H1 (cell line): ENCODE measurements at regions not wholly inside any gene's neighbourhood (a gene's known extent, or its start where the extent isn't known, plus 50 kb on each side); places are given as distances from the start of the nearest gene placed in this dataset.

Experiments used
- BACH1 ChIP-seq: IDR thresholded peaks from 2 replicates; pipeline ENCODE4 v1.6.1; 2012; ENCODE audit warnings: low read length, improper control_type of control experiment
- HDAC2 ChIP-seq, 2 experiments: fragments of 300-600 bp in 1 of 2; sonication (generic) in 1 of 2; IDR thresholded peaks; 2 replicates each; pipeline ENCODE4 v1.6.1; 2011 to 2012; ENCODE audit warnings: low read depth in 2 of 2, low read length in 2 of 2, mild to moderate bottlenecking in 2 of 2, moderate library complexity in 2 of 2, borderline replicate concordance in 1 of 2, inconsistent platforms in 1 of 2
- RBBP5 ChIP-seq: IDR thresholded peaks from 2 replicates; pipeline ENCODE4 v1.7.1; 2012; ENCODE audit warnings: low read depth, mild to moderate bottlenecking, inconsistent platforms, low read length, moderate library complexity, borderline replicate concordance
- RFX5 ChIP-seq: IDR thresholded peaks from 2 replicates; pipeline ENCODE4 v1.6.1; 2011; ENCODE audit warnings: low read depth, low read length, improper control_type of control experiment, borderline replicate concordance
- TF ChIP-seq, protein P1 (sequence below): fragments of 300-600 bp; sonication (generic); IDR thresholded peaks from 2 replicates; pipeline ENCODE4 v1.7.1; 2012; ENCODE audit warnings: low read length, moderate library complexity, mild to moderate bottlenecking, inconsistent platforms; ENCODE audit not compliant: insufficient replicate concordance
- TF ChIP-seq, protein P2 (sequence below): IDR thresholded peaks from 2 replicates; pipeline ENCODE4 v1.6.1; 2011; ENCODE audit warnings: low read depth, mild to moderate bottlenecking, low read length; ENCODE audit not compliant: insufficient read depth

DNA sequence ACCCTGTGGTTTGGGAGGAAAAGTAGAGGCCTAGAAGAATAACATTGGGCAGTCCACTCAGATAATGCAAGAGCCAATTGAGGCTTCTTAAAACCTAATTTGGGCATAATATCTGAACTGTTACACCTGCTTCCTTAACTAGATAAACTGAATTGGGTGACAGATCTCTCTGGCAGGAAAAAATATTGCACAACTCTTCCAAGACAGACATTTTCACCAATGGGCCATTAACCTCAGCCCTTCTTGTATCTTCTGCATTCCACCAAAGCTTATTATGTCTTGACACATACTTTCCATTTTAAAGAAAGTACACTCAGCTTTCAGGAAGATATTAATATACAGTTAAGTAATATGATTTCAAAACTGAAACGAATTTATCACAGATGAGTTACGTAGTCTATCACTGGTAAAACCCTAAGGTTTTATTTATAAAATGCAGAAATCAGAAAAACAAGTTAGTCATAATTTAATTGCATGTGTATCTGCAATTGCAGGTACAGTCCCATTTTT, 79.9 kb upstream of the MON1B start (continued):
- no peak for TF ChIP-seq RFX5
- no peak for TF ChIP-seq RBBP5
- TF ChIP-seq, protein P1, sequence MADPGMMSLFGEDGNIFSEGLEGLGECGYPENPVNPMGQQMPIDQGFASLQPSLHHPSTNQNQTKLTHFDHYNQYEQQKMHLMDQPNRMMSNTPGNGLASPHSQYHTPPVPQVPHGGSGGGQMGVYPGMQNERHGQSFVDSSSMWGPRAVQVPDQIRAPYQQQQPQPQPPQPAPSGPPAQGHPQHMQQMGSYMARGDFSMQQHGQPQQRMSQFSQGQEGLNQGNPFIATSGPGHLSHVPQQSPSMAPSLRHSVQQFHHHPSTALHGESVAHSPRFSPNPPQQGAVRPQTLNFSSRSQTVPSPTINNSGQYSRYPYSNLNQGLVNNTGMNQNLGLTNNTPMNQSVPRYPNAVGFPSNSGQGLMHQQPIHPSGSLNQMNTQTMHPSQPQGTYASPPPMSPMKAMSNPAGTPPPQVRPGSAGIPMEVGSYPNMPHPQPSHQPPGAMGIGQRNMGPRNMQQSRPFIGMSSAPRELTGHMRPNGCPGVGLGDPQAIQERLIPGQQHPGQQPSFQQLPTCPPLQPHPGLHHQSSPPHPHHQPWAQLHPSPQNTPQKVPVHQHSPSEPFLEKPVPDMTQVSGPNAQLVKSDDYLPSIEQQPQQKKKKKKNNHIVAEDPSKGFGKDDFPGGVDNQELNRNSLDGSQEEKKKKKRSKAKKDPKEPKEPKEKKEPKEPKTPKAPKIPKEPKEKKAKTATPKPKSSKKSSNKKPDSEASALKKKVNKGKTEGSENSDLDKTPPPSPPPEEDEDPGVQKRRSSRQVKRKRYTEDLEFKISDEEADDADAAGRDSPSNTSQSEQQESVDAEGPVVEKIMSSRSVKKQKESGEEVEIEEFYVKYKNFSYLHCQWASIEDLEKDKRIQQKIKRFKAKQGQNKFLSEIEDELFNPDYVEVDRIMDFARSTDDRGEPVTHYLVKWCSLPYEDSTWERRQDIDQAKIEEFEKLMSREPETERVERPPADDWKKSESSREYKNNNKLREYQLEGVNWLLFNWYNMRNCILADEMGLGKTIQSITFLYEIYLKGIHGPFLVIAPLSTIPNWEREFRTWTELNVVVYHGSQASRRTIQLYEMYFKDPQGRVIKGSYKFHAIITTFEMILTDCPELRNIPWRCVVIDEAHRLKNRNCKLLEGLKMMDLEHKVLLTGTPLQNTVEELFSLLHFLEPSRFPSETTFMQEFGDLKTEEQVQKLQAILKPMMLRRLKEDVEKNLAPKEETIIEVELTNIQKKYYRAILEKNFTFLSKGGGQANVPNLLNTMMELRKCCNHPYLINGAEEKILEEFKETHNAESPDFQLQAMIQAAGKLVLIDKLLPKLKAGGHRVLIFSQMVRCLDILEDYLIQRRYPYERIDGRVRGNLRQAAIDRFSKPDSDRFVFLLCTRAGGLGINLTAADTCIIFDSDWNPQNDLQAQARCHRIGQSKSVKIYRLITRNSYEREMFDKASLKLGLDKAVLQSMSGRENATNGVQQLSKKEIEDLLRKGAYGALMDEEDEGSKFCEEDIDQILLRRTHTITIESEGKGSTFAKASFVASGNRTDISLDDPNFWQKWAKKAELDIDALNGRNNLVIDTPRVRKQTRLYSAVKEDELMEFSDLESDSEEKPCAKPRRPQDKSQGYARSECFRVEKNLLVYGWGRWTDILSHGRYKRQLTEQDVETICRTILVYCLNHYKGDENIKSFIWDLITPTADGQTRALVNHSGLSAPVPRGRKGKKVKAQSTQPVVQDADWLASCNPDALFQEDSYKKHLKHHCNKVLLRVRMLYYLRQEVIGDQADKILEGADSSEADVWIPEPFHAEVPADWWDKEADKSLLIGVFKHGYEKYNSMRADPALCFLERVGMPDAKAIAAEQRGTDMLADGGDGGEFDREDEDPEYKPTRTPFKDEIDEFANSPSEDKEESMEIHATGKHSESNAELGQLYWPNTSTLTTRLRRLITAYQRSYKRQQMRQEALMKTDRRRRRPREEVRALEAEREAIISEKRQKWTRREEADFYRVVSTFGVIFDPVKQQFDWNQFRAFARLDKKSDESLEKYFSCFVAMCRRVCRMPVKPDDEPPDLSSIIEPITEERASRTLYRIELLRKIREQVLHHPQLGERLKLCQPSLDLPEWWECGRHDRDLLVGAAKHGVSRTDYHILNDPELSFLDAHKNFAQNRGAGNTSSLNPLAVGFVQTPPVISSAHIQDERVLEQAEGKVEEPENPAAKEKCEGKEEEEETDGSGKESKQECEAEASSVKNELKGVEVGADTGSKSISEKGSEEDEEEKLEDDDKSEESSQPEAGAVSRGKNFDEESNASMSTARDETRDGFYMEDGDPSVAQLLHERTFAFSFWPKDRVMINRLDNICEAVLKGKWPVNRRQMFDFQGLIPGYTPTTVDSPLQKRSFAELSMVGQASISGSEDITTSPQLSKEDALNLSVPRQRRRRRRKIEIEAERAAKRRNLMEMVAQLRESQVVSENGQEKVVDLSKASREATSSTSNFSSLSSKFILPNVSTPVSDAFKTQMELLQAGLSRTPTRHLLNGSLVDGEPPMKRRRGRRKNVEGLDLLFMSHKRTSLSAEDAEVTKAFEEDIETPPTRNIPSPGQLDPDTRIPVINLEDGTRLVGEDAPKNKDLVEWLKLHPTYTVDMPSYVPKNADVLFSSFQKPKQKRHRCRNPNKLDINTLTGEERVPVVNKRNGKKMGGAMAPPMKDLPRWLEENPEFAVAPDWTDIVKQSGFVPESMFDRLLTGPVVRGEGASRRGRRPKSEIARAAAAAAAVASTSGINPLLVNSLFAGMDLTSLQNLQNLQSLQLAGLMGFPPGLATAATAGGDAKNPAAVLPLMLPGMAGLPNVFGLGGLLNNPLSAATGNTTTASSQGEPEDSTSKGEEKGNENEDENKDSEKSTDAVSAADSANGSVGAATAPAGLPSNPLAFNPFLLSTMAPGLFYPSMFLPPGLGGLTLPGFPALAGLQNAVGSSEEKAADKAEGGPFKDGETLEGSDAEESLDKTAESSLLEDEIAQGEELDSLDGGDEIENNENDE: no peak
- no peak for TF ChIP-seq HDAC2 (IDR thresholded peaks at IDR 0.05; ENCODE audit: borderline replicate concordance in 1 of 2, low read depth in 2 of 2, low read length in 2 of 2)
- TF ChIP-seq, protein P2, sequence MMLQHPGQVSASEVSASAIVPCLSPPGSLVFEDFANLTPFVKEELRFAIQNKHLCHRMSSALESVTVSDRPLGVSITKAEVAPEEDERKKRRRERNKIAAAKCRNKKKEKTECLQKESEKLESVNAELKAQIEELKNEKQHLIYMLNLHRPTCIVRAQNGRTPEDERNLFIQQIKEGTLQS: no peak
- TF ChIP-seq BACH1: no peak
